NCI-H146 treated with DMSO at 0.1 percent for 48 hours (cell line): ENCODE measurements at regions not wholly inside any gene's neighbourhood (a gene's known extent, or its start where the extent isn't known, plus 50 kb on each side); places are given as distances from the start of the nearest gene placed in this dataset.
"Not testable (repeated sequence)": the region's sequence is repeated elsewhere in the genome, so short reads cannot be mapped to it uniquely, and the experiment has no call there.

Experiments used
- DNase-seq: peaks from one replicate; lab custom pipeline; 2025; ENCODE audit not compliant: unreplicated experiment; lab: John Stamatoyannopoulos, UW

- DNase-seq = no peak
Measured at GRCh38 chr3:153268564-153269279, 106.7 kb downstream of the RAP2B start.

GRCh38 chr3:153269730-153270129 lies 107.7 kb downstream of the RAP2B start:
- no peak for DNase-seq

- no peak for DNase-seq
Measured at GRCh38 chr3:153273217-153273616, 111.2 kb downstream of the RAP2B start.

GRCh38 chr3:153273767-153274435 lies 111.9 kb downstream of the RAP2B start:
- DNase-seq = no peak

- DNase-seq = no peak
Measured at GRCh38 chr3:153274561-153274960, 112.5 kb downstream of the RAP2B start.

- DNase-seq = no peak
Measured at GRCh38 chr3:153275514-153275913, 113.5 kb downstream of the RAP2B start.

GRCh38 chr3:153277029-153277428 lies 115.0 kb downstream of the RAP2B start:
- DNase-seq = no peak

- DNase-seq = not testable (repeated sequence)
Measured at GRCh38 chr3:153281236-153281997, 119.4 kb downstream of the RAP2B start.

- DNase-seq = no peak
Measured at GRCh38 chr3:153282355-153282754, 120.3 kb downstream of the RAP2B start.

- DNase-seq = no peak
Measured at GRCh38 chr3:153284282-153284938, 122.4 kb downstream of the RAP2B start.

- no peak for DNase-seq
Measured at GRCh38 chr3:153285194-153285641, 123.2 kb downstream of the RAP2B start.

- DNase-seq = no peak
Measured at GRCh38 chr3:153285982-153286381, 124.0 kb downstream of the RAP2B start.

GRCh38 chr3:153287017-153287416 lies 125.0 kb downstream of the RAP2B start:
- DNase-seq = no peak

- no peak for DNase-seq
Measured at GRCh38 chr3:153289334-153289808, 127.3 kb downstream of the RAP2B start.

GRCh38 chr3:153290268-153291015 lies 128.4 kb downstream of the RAP2B start:
- DNase-seq = no peak

GRCh38 chr3:153291059-153291685 lies 129.1 kb downstream of the RAP2B start:
- DNase-seq = no peak

- DNase-seq = no peak
Measured at GRCh38 chr3:153293265-153293664, 131.2 kb downstream of the RAP2B start.

GRCh38 chr3:153295901-153296300 lies 133.9 kb downstream of the RAP2B start:
- DNase-seq = no peak

- DNase-seq = no peak
Measured at GRCh38 chr3:153305189-153305588, 143.2 kb downstream of the RAP2B start.

- no peak for DNase-seq
Measured at GRCh38 chr3:153311541-153311940, 149.5 kb downstream of the RAP2B start.
